ENCODE measurements at regions not wholly inside any gene's neighbourhood (a gene's known extent, or its start where the extent isn't known, plus 50 kb on each side); places are given as distances from the start of the nearest gene placed in this dataset.
"Not testable (repeated sequence)": the region's sequence is repeated elsewhere in the genome, so short reads cannot be mapped to it uniquely, and the experiment has no call there.

- no peak for DNase-seq (ENCODE audit: low spot score)
Observed at GRCh38 chr5:179410291-179411160, 65.3 kb upstream of the ADAMTS2 start.

GRCh38 chr5:179409806-179410205, 64.5 kb upstream of the ADAMTS2 start:
- DNase-seq (ENCODE audit: low spot score) = no peak

- DNase-seq (ENCODE audit: low spot score) = no peak
Observed at GRCh38 chr5:179408611-179409010, 63.4 kb upstream of the ADAMTS2 start.

DNA sequence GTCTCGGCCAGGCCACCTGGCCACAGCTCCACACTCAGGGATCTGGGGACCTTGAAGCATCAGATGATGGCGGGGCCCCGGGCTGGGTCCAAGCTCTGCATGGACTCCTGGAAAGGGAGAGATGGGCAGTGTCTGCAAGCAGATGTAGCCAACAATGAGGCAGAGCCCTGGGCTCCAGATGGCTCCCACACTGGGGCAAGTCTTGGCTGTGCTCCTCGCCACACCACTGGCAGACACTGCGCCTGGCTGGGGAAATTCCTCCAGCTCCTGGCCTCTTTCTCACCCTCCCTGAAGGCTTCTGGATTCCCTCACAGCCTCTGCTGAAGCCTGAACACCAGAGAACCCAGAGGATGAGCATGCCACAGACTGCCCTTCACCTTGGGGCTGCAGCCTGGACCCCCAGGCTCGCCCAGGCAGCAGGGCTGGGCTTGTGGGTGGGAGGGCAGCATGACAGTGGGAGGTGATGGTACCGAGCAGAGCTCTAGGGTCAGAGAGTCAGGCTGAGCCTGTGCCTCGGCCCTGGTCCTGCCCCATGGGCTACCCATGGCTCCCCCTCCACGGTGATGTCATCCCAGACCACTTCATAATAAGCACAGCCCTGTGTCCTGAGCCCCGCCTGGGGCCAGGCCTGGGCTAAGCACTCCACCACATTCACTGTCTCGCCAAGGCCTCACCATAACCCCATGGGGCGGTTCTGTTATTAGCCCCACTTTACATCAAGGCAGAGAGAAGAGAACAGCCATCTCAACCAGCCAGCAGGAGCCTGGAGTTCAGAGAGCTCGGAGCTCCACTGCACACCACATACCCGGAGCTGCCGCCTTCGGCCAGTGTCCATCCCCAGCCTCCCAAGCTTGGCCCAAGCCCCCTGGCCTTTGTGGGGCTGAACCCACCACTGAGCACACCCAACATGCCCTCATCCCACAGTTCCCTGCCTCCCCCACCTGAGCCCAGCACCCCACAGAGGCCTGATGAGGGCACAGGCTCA, 62.2 kb upstream of the ADAMTS2 start:
- peak; percentile 79 for DNase-seq (ENCODE audit: low spot score)

DNA sequence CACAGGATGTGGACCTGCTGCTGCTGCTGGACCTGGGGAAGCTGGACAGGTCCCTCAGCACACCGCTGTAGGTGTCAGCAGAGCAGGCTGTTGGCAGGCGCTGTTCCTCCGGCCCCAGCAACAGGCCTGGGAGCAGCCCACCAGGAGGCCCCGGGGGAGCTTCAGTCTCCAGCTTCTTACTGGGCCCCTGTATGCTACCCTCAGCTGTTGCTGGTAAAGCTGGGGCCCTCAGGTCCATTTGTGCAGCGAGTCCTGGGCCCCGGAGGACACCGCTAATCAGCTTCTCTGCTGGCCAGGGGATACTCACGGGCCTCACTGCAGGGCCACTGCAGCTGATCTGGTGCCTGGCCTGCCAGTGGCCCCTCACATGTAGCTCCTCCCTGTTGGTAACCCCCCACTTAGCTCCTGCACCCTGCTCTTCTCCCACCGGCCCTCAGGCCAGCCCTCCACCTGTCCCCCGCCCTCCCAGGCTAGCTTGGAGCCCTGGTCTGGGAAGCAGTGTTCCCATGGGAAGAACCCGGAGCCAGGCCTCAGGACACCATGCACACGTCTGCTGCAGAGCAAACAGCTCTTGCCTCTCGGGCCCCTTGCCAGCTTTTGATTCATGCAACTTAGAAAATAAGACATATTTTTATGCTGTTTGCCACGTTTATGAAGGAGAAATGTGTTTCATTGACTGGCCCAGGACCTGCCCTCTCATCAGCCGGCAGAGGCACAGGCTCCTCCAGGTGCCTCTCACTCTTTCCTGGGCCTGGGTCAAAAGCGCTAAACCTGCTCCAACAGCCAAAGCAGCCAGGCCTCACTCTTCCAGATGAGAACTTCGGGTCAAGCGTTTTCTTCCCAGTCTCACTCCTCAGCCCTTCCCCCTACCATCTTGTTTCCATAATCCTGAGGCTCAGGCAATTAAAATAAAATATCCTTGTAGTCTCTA, 61.0 kb upstream of the ADAMTS2 start:
- DNase-seq (ENCODE audit: low spot score) = peak; percentile 85

DNA sequence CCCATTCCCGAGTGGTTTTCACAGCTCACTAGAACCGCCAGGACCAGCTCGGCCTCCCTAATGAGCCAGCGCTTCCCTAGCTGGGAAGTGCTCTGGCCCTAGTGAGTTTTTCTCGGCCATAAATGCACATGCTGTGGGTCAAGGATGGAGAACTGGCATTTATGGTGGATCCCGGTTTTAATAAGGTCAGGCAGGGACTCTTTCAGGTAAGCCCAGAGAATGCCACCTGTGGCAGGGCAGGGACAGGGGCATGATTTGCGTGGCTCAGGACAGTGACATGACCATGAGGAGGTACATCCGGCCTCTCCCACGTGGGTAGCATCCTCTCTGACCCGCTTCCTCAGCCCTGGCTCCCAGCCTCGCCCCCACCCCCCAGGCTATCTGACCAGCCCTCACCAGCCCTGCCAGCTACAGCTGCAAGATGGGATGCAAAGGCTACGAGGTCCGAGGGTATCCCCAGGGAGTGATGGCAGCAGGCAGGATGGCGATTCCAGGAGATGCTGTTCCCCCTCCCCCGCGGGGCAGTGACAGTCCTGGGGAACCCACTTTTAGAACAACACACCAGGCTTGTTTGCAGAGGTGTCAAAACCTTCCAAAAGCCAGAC, 60.3 kb upstream of the ADAMTS2 start:
- DNase-seq (ENCODE audit: low spot score) = no peak

DNA sequence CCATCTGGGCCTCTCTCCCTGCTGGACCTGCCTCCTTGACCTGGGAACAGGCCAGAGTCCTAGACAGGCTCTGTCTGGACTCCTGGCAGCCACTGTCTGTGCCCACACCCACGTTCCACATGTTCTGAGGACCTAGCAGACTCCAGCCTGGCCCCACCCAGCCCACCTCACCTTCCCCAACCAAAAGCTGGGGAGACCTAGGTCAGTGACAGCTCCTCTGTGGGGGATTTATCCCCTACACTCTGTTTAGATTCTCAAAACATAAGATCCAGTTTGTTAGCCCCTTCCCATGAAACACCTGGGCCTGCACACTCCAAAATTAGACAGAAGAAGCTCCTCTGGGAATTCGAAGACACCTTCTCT, 59.8 kb upstream of the ADAMTS2 start:
- DNase-seq (ENCODE audit: low spot score) = no peak

DNA sequence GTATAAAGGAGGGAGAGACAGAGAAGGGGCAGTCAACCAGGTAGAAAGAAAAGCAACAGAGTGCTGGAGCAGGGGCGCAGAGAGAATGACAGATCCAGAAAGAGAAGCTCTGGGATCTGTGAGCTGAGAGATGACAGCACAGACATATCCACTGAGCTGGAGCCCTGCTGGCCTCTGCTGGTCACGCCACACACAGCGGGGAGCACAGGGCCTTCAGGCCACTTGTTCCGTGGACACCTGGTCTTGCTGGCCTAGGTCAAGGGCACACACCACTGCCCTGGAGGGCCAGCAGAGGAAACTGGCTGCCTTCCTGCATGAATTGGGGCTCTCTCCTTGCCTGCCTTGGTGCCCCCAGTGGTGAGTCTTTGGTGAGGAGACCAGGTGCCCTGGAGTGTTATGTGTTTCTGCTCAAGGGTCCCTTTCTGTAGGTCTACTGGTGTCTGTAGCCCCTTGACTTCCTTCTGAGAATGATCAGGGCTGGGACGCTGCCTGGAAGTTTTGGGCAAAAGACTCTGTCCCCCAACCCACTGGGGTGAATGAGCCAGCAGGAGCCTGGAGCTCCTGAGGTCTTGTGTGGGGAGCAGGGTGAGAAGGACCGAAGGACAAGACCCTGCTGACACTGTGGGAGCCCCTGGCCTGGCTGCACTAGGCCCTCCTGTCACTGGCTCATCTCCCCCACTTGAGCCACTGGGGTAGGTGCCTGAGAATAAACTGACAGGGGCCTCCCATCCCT, 59.2 kb upstream of the ADAMTS2 start:
- peak; percentile 41 for DNase-seq (ENCODE audit: low spot score)

DNA sequence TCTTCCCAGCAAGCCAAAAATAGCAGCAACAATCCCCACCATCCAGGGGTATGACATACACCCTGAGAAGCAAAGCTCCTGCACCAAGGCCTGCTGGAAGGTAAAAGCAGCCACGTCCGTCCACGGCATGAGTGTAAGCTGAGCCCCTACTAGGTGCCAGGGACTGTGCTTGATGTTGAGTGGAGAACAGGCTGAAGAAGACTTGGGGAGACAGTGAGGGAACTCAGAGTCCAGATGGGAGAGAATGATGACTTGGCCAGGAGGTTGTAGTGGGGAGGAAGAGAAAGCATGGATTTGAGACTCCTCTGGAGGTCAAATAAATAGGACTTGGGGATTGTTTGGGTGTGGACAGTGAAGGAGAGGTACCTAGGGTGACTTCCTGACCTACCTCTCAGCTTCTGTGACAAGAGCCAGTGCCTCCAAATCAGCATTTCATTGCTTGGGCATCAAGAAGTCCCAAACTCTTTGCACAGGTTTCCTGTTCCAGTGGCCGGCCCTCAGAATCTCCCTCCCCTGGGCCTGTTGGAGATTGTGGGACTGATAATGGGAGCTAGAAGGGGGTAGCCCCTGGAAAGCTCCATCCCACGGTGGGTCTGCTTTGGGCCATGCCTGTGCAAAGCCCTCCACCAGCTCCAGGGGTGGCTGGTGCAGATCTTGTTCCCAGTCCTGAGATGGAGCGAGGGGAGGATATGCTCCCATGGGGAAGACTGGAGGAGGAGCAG, 58.3 kb upstream of the ADAMTS2 start:
- DNase-seq (ENCODE audit: low spot score) = no peak

DNA sequence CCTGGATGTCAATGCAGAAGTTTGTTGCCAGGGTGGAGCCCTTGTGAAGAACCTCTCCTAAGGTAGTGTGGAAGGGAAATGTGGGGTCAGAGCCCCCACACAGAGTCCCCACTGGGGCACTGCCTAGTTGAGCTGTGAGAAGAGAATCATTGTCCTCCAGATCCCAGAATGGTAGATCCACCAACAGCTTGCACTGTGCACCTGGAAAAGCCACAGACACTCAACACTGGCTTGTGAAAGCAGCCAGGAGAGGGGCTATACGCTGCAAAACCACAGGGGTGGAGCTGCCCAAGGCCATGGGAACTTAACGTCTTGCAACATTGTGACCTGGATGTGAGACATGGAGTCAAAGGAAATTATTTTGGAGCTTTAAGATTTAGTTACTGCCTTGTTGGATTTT, 55.2 kb upstream of the ADAMTS2 start:
- not testable (repeated sequence) for DNase-seq (ENCODE audit: low spot score)

DNA sequence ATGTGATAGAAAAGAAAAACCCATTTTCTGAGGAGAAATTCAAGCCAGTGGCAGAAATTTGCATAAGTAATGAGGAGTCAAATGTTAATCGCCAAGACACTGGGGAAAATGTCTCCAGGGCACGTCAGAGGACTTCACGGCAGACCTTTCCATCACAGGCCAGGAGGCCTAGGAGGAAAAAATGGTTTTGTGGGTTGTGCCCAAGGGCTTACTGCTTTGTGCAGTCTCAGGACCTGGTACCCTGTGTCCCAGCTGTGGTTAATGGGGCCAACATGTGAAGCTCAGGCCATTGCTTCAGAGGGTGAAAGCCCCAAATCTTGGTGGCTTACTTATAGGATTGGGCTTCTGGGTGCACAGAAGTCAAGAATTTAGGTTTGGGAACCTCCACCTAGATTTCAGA, 54.8 kb upstream of the ADAMTS2 start:
- no peak for DNase-seq (ENCODE audit: low spot score)

DNA sequence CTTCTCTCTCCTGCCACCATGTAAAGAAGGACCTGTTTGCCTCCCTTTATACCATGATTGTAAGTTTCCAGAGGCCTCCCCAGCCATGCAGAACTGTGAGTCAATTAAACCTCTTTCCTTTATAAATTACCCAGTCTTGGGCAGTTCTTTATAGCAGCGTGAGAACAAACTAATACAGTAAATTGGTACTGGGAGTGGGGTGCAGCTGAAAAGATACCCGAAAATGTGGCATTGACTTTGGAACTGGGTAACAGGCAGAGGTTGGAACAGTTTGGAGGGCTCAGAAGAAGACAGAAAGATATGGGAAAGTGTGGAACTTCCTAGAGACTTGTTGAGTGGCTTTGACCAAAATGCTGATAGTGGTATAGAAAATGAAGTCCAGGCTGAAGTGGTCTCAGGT, 54.1 kb upstream of the ADAMTS2 start:
- DNase-seq (ENCODE audit: low spot score) = not testable (repeated sequence)

GRCh38 chr5:179397516-179397915, 52.3 kb upstream of the ADAMTS2 start:
- no peak for DNase-seq (ENCODE audit: low spot score)
